Fibroblast of skin of abdomen (primary cell): ENCODE measurements at regions not wholly inside any gene's neighbourhood (a gene's known extent, or its start where the extent isn't known, plus 50 kb on each side); places are given as distances from the start of the nearest gene placed in this dataset.
"Not testable (repeated sequence)": the region's sequence is repeated elsewhere in the genome, so short reads cannot be mapped to it uniquely, and the experiment has no call there.

Source experiments
- DNase-seq: peaks from one replicate; pipeline ENCODE4 v3.0.0-alpha.2; 2013

- no peak for DNase-seq
These were observed 156.6 kb downstream of the UNC5CL start for GRCh38 chr6:40882323-40882997.

GRCh38 chr6:40881501-40881900 lies 157.5 kb downstream of the UNC5CL start:
- no peak for DNase-seq

- no peak for DNase-seq
These were observed 158.1 kb downstream of the UNC5CL start for GRCh38 chr6:40880906-40881305.

- DNase-seq, result no peak
These were observed 159.9 kb downstream of the UNC5CL start for GRCh38 chr6:40879169-40879568.

- DNase-seq, result no peak
These were observed 161.7 kb downstream of the UNC5CL start for GRCh38 chr6:40877362-40877761.

- no peak for DNase-seq
These were observed 162.7 kb downstream of the UNC5CL start for GRCh38 chr6:40876336-40876735.

- no peak for DNase-seq
These were observed 164.5 kb downstream of the UNC5CL start for GRCh38 chr6:40874495-40874894.

GRCh38 chr6:40871424-40871823 lies 167.6 kb downstream of the UNC5CL start:
- DNase-seq, result no peak

- not testable (repeated sequence) for DNase-seq
These were observed 170.7 kb downstream of the UNC5CL start for GRCh38 chr6:40868089-40868865.

- not testable (repeated sequence) for DNase-seq
These were observed 171.5 kb downstream of the UNC5CL start for GRCh38 chr6:40867527-40867926.

- DNase-seq, result not testable (repeated sequence)
These were observed 173.8 kb downstream of the UNC5CL start for GRCh38 chr6:40865259-40865658.

- DNase-seq, result no peak
These were observed 178.6 kb downstream of the UNC5CL start for GRCh38 chr6:40860443-40860842.

- peak; percentile 12 for DNase-seq
These were observed 182.8 kb downstream of the UNC5CL start for GRCh38 chr6:40856271-40856670.

GRCh38 chr6:40855168-40855880 lies 183.7 kb downstream of the UNC5CL start:
- DNase-seq, result no peak

GRCh38 chr6:40854592-40854991 lies 184.4 kb downstream of the UNC5CL start:
- DNase-seq, result no peak

GRCh38 chr6:40852779-40853373 lies 186.1 kb downstream of the UNC5CL start:
- no peak for DNase-seq

GRCh38 chr6:40849546-40849945 lies 189.5 kb downstream of the UNC5CL start:
- DNase-seq, result no peak

- no peak for DNase-seq
These were observed 190.0 kb downstream of the UNC5CL start for GRCh38 chr6:40848868-40849514.

GRCh38 chr6:40848038-40848437 lies 191.0 kb downstream of the UNC5CL start:
- DNase-seq, result peak; percentile 43

GRCh38 chr6:40845553-40845952 lies 193.5 kb downstream of the UNC5CL start:
- DNase-seq, result peak; percentile 22

- no peak for DNase-seq
These were observed 194.8 kb downstream of the UNC5CL start for GRCh38 chr6:40844246-40844645.

- DNase-seq, result no peak
These were observed 197.3 kb downstream of the UNC5CL start for GRCh38 chr6:40841721-40842120.

- DNase-seq, result no peak
These were observed 206.3 kb downstream of the UNC5CL start for GRCh38 chr6:40832691-40833090.
